K562 (cell line): ENCODE measurements at regions not wholly inside any gene's neighbourhood (a gene's known extent, or its start where the extent isn't known, plus 50 kb on each side); places are given as distances from the start of the nearest gene placed in this dataset.

Experiments
- ATAC-seq: fragments of 200-7000 bp; cut with Tn5 transposase; 3 replicates; pipeline ENCODE4 v1.9.1; 2020; ENCODE audit warnings: moderate library complexity
- BruUV-seq: library from RNA; stranded (reverse); fragments of 400-500 nt; replicated peaks from 2 replicates; lab custom pipeline; 2021; lab: Mats Ljungman, UMichigan
- CTCF ChIA-PET: fragments of 300-600 bp; formaldehyde crosslinking; extraction: SDS; loops from one replicate; lab custom pipeline; 2021; ENCODE audit warnings: low intra/inter-chr PET ratio; lab: Yijun Ruan, JAX
- POLR2A ChIA-PET: fragments of 300-600, 350-650 bp; sonication (Branson Sonifier 250); formaldehyde crosslinking; extraction: SDS; loops from one replicate; lab custom pipeline; 2021; ENCODE audit warnings: antibody characterized with exemption, inconsistent platforms; lab: Yijun Ruan, JAX
- DNase-seq, 4 experiments: peaks; one replicate each; pipeline versions ENCODE4 v3.0.0 to v3.0.0-alpha.2; 2011 to 2018; ENCODE audit warnings: low spot score in 3 of 4, mixed read lengths in 3 of 4; ENCODE audit errors: extremely low read depth in 1 of 4
- FAIRE-seq: peaks from 2 replicates; lab custom pipeline; 2011; peaks lifted over from hg19 to GRCh38; lab: Jason Lieb, UNC
- H2AFZ ChIP-seq: 2 replicates; pipeline ENCODE4 v1.6.0; 2011; ENCODE audit warnings: low read depth, low read length, control low read depth, inconsistent platforms
- H3K27ac ChIP-seq: fragments of 200-600 bp; 3 replicates; pipeline ENCODE4 v1.8.0; 2011; ENCODE audit warnings: low read depth, mild to moderate bottlenecking, control low read depth, inconsistent platforms, low read length, moderate library complexity, mixed read lengths; ENCODE audit errors: extremely low read depth
- H3K27me3 ChIP-seq, 2 experiments: fragments of 300-600 bp in 1 of 2; 2 replicates in 1 of 2; 3 replicates in 1 of 2; pipeline versions ENCODE4 v1.6.0 to v1.8.0; 2011; ENCODE audit warnings: inconsistent platforms in 2 of 2, low read length in 2 of 2, mild to moderate bottlenecking in 1 of 2, mixed read lengths in 1 of 2, moderate library complexity in 1 of 2; ENCODE audit not compliant: control insufficient read depth in 2 of 2, insufficient read depth in 2 of 2
- H3K36me3 ChIP-seq: fragments of 300-600 bp; 3 replicates; pipeline ENCODE4 v1.8.0; 2011; ENCODE audit warnings: mild to moderate bottlenecking, low read length, inconsistent platforms; ENCODE audit not compliant: control insufficient read depth, insufficient read depth
- H3K4me1 ChIP-seq, 2 experiments: fragments of 200-600 bp in 1 of 2; replicated peaks in 1 of 2; 2 replicates in 1 of 2; 3 replicates in 1 of 2; pipeline versions ENCODE4 v1.5.1 to v1.8.0; 2011; ENCODE audit warnings: inconsistent platforms in 2 of 2, low read length in 2 of 2, mild to moderate bottlenecking in 1 of 2, mixed read lengths in 1 of 2, moderate library complexity in 1 of 2; ENCODE audit not compliant: control insufficient read depth in 2 of 2, insufficient read depth in 2 of 2
- H3K4me2 ChIP-seq: 2 replicates; pipeline ENCODE4 v1.6.1; 2011; ENCODE audit warnings: low read length, control low read depth, inconsistent platforms, mixed read lengths; ENCODE audit not compliant: insufficient read depth
- H3K4me3 ChIP-seq: fragments of 200-600 bp; sonication (generic), shearing (Covaris generic); 2 replicates; pipeline ENCODE4 v1.5.1; 2016; ENCODE audit warnings: control low read depth, inconsistent platforms
- H3K79me2 ChIP-seq: fragments of 200-600 bp; 3 replicates; pipeline ENCODE4 v1.8.0; 2011; ENCODE audit warnings: low read length, inconsistent platforms; ENCODE audit not compliant: control insufficient read depth, insufficient read depth
- H3K9ac ChIP-seq, 2 experiments: 2 replicates each; pipeline versions ENCODE4 v1.6.0 to v1.6.1; 2011; ENCODE audit warnings: low read depth in 2 of 2, low read length in 2 of 2, control low read depth in 1 of 2, inconsistent platforms in 1 of 2, mild to moderate bottlenecking in 1 of 2, mixed read lengths in 1 of 2; ENCODE audit not compliant: insufficient read depth in 1 of 2
- H3K9me1 ChIP-seq: one replicate; pipeline ENCODE4 v1.6.0; 2011; ENCODE audit warnings: inconsistent platforms, mild to moderate bottlenecking, low read length, moderate library complexity; ENCODE audit not compliant: control insufficient read depth, insufficient read depth
- H3K9me3 ChIP-seq: replicated peaks from 2 replicates; pipeline ENCODE4 v1.5.1; 2011; ENCODE audit warnings: low read depth, low read length, inconsistent platforms; ENCODE audit not compliant: control insufficient read depth, insufficient read depth
- H4K20me1 ChIP-seq: replicated peaks from 2 replicates; pipeline ENCODE4 v1.6.1; 2011; ENCODE audit warnings: low read length, inconsistent platforms, mixed read lengths; ENCODE audit not compliant: control insufficient read depth, insufficient read depth
- ATF3 ChIP-seq, 2 experiments: fragments of 450-650 bp in 1 of 2; sonication (generic) in 1 of 2; formaldehyde crosslinking in 1 of 2; IDR thresholded peaks in 1 of 2; conservative IDR thresholded peaks in 1 of 2; 2 replicates each; pipeline versions ENCODE4 v1.6.1 to v1.8.1; 2016 to 2023; ENCODE audit warnings: mild to moderate bottlenecking in 2 of 2, moderate library complexity in 2 of 2, inconsistent platforms in 1 of 2, missing genetic modification reagents in 1 of 2
- CBFA2T3 ChIP-seq: fragments of 450-650 bp; IDR thresholded peaks from 2 replicates; pipeline ENCODE4 v1.6.1; 2017
- CHCHD3 ChIP-seq: fragments of 250-450 bp; sonication (Bioruptor Pico); IDR thresholded peaks from 2 replicates; pipeline ENCODE4 v2.1.2; 2022; ENCODE audit warnings: mild to moderate bottlenecking
- GABPB2 ChIP-seq: fragments of 250-450 bp; sonication (Bioruptor Pico); conservative IDR thresholded peaks from 2 replicates; pipeline ENCODE4 v1.5.1; 2021; ENCODE audit warnings: mild to moderate bottlenecking
- GMEB1 ChIP-seq: fragments of 250-450 bp; sonication (Bioruptor Pico); IDR thresholded peaks from 2 replicates; pipeline ENCODE4 v1.4.0; 2020; ENCODE audit warnings: mild to moderate bottlenecking
- KLF1 ChIP-seq: fragments of 450-650 bp; IDR thresholded peaks from 2 replicates; pipeline ENCODE4 v1.6.1; 2016; ENCODE audit warnings: missing genetic modification characterization, missing compliant biosample characterization
- NBN ChIP-seq: fragments of 450-650 bp; IDR thresholded peaks from 2 replicates; pipeline ENCODE4 v1.6.1; 2016; ENCODE audit warnings: low read depth, mild to moderate bottlenecking
- NRF1 ChIP-seq, 2 experiments: fragments of 450-650 bp; IDR thresholded peaks in 1 of 2; conservative IDR thresholded peaks in 1 of 2; 2 replicates each; pipeline ENCODE4 v1.6.1; 2014; ENCODE audit warnings: mild to moderate bottlenecking in 2 of 2
- RBBP5 ChIP-seq: fragments of 200-600 bp; sonication (generic); IDR thresholded peaks from 2 replicates; pipeline ENCODE4 v1.6.1; 2012; ENCODE audit warnings: borderline replicate concordance, mild to moderate bottlenecking, low read length, control low read depth, inconsistent platforms; ENCODE audit not compliant: insufficient read depth, poor library complexity, severe bottlenecking
- SIN3A ChIP-seq, 2 experiments: fragments of 150-350 bp in 1 of 2; IDR thresholded peaks; 2 replicates each; pipeline ENCODE4 v1.6.1; 2011 to 2016; ENCODE audit warnings: borderline replicate concordance in 2 of 2, low read depth in 2 of 2, low read length in 2 of 2, mild to moderate bottlenecking in 2 of 2, moderate library complexity in 2 of 2; ENCODE audit not compliant: control insufficient read depth in 1 of 2
- STAG1 ChIP-seq: sonication (generic); formaldehyde crosslinking; IDR thresholded peaks from 2 replicates; pipeline ENCODE4 v1.5.0; 2020; ENCODE audit warnings: missing genetic modification reagents, borderline replicate concordance
- ZNF584 ChIP-seq: fragments of 200-800 bp; sonication (Bioruptor generic); IDR thresholded peaks from 2 replicates; pipeline ENCODE4 v1.6.1; 2016; ENCODE audit warnings: low read depth, mild to moderate bottlenecking, missing genetic modification characterization, missing compliant biosample characterization
- WGBS: fragments of 100-300 bp; shearing (Covaris generic); methylation state at CpG from one replicate; pipeline ENCODE4 v1.1.6; 2016; ENCODE audit warnings: low coverage, mixed read lengths; ENCODE audit not compliant: insufficient coverage; ENCODE audit errors: missing lambda C conversion rate; 5-methylcytosine and 5-hydroxymethylcytosine counted together
- in situ Hi-C: fragments of 300-500 bp; cut with MboI; formaldehyde crosslinking; loops from 4 replicates; pipeline ENCODE4 v1.15.0; 2018; ENCODE audit warnings: inconsistent platforms, mixed read lengths
- intact Hi-C: fragments of 100-400 bp; cut with micrococcal nuclease; formaldehyde crosslinking; loops from 2 replicates; pipeline ENCODE4 v1.14.2; 2022

GRCh38 chr9:107890921-107891465, 401.4 kb upstream of the KLF4 start (continued):
- no peak for TF ChIP-seq GMEB1 (CRISPR knock-in tag)
- no peak for TF ChIP-seq ATF3 (IDR thresholded peaks at IDR 0.05)
- TF ChIP-seq ATF3 (CRISPR knock-in tag; conservative IDR thresholded peaks at IDR 0.05), result no peak
- TF ChIP-seq NBN, result no peak
- no peak for TF ChIP-seq RBBP5
- no peak for TF ChIP-seq KLF1 (tag)

GRCh38 chr9:107888773-107889227, 399.2 kb upstream of the KLF4 start:
- CTCF ChIA-PET, result no interaction called here
- no TSS peak for BruUV-seq
- intact Hi-C loops (no loop called here), in situ Hi-C loops (no loop called here)
- no peak overlapping the region for H3K4me2 ChIP-seq
- ATAC-seq (no peak), DNase-seq (no peak), FAIRE-seq (no peak)
- no peaks in the 10 kb centered on the region for H3K79me2 ChIP-seq
- no peak overlapping the region for H3K4me3 ChIP-seq
- no peaks in the 10 kb centered on the region for H3K9me1 ChIP-seq
- no peak overlapping the region for H3K27ac ChIP-seq
- no peaks in the 10 kb centered on the region for H3K36me3 ChIP-seq
- no peak overlapping the region for H3K9ac ChIP-seq
- H3K4me1 ChIP-seq, result no peaks in the 10 kb centered on the region
- TF ChIP-seq NRF1 (conservative IDR thresholded peaks at IDR 0.05 in 1 of 2, IDR thresholded peaks at IDR 0.05 in 1 of 2) (no peak), GABPB2 (CRISPR knock-in tag) (no peak), SIN3A (IDR thresholded peaks at IDR 0.05; ENCODE audit: borderline replicate concordance in 2 of 2, control insufficient read depth in 1 of 2, low read depth in 2 of 2, low read length in 2 of 2) (no peak), CHCHD3 (CRISPR knock-in tag) (no peak), ZNF584 (CRISPR knock-in tag) (no peak), CBFA2T3 (no peak), STAG1 (CRISPR knock-in tag) (no peak)
- TF ChIP-seq, all 486 proteins: peak for 0
- no peak overlapping the region for H2AFZ ChIP-seq
- peaks cover 0 to 13% of the 10 kb centered on the region in 2 experiments; a peak in 2 of 5 replicates for H3K27me3 ChIP-seq
- POLR2A ChIA-PET, result no interaction called here
- WGBS, result 5% methylated on average over 2 of the region's 2 CpGs
- no peaks in the 10 kb centered on the region for H4K20me1 ChIP-seq
- H3K9me3 ChIP-seq, result no peaks in the 10 kb centered on the region; the same call in 1 of the 2 replicates
